ENCODE measurements at regions not wholly inside any gene's neighbourhood (a gene's known extent, or its start where the extent isn't known, plus 50 kb on each side); places are given as distances from the start of the nearest gene placed in this dataset.

DNA sequence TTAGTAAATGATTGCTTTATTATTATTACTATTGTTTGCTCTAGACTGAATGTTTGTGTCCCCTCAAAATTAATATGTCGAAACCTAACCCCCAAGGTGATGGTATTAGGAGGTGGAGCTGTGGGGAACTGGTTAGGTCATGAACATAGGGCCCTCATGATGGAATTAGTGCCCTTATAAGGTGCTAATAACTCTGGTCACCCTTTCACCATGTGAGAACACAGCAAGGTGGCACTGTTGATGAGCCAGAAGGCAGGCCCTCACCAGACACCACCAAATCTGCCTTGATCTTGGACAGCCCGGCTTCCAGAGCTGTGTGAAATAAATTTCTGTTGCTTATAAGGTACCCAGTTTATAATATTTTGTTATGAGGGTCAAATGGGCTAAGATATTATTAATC, 95.8 kb downstream of the BDNF start:
- TF ChIP-seq, protein P1, sequence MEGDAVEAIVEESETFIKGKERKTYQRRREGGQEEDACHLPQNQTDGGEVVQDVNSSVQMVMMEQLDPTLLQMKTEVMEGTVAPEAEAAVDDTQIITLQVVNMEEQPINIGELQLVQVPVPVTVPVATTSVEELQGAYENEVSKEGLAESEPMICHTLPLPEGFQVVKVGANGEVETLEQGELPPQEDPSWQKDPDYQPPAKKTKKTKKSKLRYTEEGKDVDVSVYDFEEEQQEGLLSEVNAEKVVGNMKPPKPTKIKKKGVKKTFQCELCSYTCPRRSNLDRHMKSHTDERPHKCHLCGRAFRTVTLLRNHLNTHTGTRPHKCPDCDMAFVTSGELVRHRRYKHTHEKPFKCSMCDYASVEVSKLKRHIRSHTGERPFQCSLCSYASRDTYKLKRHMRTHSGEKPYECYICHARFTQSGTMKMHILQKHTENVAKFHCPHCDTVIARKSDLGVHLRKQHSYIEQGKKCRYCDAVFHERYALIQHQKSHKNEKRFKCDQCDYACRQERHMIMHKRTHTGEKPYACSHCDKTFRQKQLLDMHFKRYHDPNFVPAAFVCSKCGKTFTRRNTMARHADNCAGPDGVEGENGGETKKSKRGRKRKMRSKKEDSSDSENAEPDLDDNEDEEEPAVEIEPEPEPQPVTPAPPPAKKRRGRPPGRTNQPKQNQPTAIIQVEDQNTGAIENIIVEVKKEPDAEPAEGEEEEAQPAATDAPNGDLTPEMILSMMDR (conservative IDR thresholded peaks at IDR 0.05; ENCODE audit: low read length), result no peak
- no peak for DNase-seq (ENCODE audit: low read depth)
- H3K4me3 ChIP-seq (ENCODE audit: low read length), result no peak overlapping the region

GRCh38 chr11:27603376-27603990, 96.8 kb downstream of the BDNF start:
- no peak for DNase-seq (ENCODE audit: low read depth)
- TF ChIP-seq, protein P1 (conservative IDR thresholded peaks at IDR 0.05; ENCODE audit: low read length), result no peak
- no peak overlapping the region for H3K4me3 ChIP-seq (ENCODE audit: low read length)

DNA sequence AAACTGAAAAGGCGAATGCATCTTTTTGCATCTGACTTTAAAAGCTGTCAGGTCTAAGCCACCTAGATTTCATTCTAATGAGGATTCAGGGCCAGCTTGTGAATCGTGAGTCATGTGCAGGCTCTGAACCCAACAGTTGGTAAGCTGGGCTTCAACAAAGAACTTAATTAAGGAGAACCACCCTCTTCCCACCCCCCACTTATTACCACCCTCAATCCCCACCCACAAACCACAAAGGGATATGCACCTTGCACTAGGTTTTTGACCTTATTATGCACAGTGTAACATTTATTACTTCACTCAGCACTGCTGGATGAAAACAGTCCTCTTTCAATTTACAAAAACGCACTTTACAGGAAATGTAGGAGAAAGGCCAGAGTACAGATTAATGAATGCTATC, 94.1 kb upstream of the LIN7C start:
- TF ChIP-seq, protein P1 (conservative IDR thresholded peaks at IDR 0.05; ENCODE audit: low read length), result no peak
- no peak overlapping the region for H3K4me3 ChIP-seq (ENCODE audit: low read length)
- no peak for DNase-seq (ENCODE audit: low read depth)

DNA sequence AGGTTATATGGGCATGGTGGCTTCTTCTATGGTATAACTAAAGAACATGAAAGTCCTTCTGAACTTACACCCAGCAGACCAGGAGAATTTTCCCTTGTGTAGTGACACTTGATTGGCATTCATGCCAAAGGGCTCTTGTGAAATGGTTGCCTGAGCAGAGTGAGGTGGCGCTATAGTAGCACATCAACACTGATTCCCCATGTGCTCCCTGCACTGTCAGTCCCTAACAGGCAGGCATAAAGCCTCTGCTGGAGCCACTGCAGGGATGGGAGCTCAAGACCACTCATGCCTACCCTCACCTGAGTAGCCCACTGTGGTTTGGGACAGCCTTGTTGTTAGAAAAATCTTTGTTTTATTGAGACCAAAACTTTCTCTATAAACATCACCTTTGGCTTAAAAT, 92.6 kb upstream of the LIN7C start:
- DNase-seq (ENCODE audit: low read depth), result no peak
- TF ChIP-seq, protein P1 (conservative IDR thresholded peaks at IDR 0.05; ENCODE audit: low read length), result no peak
- H3K4me3 ChIP-seq (ENCODE audit: low read length), result no peak overlapping the region

DNA sequence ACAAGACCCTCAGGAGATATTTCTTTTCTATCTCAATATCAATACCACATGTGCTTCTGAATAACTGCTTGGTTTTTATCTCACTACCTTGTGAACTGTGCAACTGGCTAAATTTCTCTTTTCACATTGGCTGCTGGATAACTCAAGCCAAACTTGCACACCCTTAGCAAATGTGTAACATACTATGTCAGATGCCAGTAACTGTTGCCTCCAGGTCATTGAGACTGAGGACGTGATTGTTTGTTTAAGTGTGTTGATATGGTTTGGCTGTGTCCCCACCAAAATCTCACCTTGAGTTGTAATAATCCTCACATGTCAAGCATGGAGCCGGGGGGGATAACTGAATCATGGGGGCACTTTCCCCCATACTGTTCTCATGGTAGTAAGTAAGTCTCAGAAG, 90.2 kb upstream of the LIN7C start:
- H3K4me3 ChIP-seq (ENCODE audit: low read length), result no peak overlapping the region
- DNase-seq (ENCODE audit: low read depth), result no peak
- TF ChIP-seq, protein P1 (conservative IDR thresholded peaks at IDR 0.05; ENCODE audit: low read length), result no peak

GRCh38 chr11:27596388-27596787, 89.8 kb upstream of the LIN7C start:
- no peak for DNase-seq (ENCODE audit: low read depth)
- TF ChIP-seq, protein P1 (conservative IDR thresholded peaks at IDR 0.05; ENCODE audit: low read length), result no peak
- H3K4me3 ChIP-seq (ENCODE audit: low read length), result no peak overlapping the region

DNA sequence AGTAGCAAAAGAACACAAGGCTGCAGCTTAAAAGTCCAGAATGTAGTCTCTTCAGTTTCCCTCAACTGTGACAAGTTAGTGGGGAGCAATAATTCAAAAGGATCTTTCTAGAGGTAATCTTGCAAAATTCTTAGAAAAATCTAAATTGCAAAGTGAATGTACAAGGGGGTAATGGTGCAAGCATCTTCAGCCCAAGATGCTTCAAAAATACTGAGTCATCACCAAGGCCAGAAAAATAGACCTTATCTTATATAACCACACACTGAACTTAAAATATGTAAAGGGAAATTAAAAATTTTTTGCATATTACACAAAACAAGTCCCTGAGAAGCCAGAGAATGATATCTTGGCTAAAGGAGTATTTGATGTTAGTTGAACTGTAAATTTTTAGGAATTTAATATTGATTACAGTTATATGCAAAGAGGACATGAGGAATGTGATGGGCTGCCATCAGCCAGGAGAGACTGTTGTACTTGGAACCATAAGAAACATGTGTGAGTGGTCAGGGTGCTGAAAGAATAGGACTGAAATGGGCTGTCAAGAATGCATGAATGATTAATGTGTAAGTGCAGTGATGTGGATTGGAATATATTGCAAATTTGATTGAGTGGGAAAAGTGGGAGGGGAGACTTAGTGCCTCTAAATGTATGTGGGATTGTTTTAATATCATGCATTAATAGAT, 85.7 kb upstream of the LIN7C start:
- TF ChIP-seq, protein P1 (conservative IDR thresholded peaks at IDR 0.05; ENCODE audit: low read length), result no peak
- DNase-seq (ENCODE audit: low read depth), result peak; percentile 34
- no peak overlapping the region for H3K4me3 ChIP-seq (ENCODE audit: low read length)

All from AG10803 (cell line).